GM20000 (cell line): ENCODE measurements at regions not wholly inside any gene's neighbourhood (a gene's known extent, or its start where the extent isn't known, plus 50 kb on each side); places are given as distances from the start of the nearest gene placed in this dataset.

Source experiments
- DNase-seq: peaks from one replicate; pipeline ENCODE4 v3.0.0; 2012; ENCODE audit warnings: low spot score
- TF ChIP-seq, protein P1 (sequence below): IDR thresholded peaks from 2 replicates; pipeline ENCODE4 v1.5.1; 2012; ENCODE audit warnings: mild to moderate bottlenecking, control low read depth; ENCODE audit errors: extremely low read depth, missing control alignments

DNA sequence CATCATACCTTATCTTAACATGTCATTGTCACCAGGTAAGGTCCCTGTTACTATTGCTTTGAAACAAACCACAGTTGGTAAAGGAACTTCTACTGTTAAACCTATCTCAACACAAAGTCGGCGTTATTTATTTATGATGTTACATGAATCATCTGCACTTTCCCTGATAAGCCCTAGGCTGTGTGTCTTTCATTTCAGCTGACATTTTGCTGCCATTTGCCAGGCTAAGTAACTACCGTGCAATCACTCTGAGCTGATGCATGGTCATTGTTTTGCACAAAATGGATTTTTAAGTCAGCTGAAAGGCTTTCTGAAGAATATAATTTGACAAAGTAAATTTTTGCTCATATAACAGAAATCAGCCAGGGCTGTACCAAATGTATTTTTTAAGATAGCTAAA lies 546.5 kb downstream of the ZNF608 start:
- TF ChIP-seq, protein P1, sequence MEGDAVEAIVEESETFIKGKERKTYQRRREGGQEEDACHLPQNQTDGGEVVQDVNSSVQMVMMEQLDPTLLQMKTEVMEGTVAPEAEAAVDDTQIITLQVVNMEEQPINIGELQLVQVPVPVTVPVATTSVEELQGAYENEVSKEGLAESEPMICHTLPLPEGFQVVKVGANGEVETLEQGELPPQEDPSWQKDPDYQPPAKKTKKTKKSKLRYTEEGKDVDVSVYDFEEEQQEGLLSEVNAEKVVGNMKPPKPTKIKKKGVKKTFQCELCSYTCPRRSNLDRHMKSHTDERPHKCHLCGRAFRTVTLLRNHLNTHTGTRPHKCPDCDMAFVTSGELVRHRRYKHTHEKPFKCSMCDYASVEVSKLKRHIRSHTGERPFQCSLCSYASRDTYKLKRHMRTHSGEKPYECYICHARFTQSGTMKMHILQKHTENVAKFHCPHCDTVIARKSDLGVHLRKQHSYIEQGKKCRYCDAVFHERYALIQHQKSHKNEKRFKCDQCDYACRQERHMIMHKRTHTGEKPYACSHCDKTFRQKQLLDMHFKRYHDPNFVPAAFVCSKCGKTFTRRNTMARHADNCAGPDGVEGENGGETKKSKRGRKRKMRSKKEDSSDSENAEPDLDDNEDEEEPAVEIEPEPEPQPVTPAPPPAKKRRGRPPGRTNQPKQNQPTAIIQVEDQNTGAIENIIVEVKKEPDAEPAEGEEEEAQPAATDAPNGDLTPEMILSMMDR, result no peak
- DNase-seq, result no peak

DNA sequence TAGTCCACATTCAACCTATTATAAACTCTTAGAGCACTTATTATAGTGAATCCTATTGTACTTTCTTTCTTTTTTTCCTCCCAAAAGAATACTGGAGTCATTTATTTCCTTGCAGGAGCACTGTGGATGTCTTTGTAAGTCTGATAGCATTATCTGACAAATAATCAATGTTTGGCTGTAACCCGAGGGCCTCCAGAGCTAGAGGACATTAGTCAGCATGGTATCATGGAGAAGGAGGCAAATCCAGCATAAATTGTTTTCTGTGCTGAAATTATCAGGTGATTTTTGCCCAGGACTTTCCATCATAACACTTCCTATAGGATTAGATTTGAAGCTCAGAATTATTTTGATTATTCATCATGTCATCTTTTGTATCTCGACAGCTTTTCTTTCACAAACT lies 551.0 kb downstream of the ZNF608 start:
- TF ChIP-seq, protein P1, result no peak
- DNase-seq, result no peak

DNA sequence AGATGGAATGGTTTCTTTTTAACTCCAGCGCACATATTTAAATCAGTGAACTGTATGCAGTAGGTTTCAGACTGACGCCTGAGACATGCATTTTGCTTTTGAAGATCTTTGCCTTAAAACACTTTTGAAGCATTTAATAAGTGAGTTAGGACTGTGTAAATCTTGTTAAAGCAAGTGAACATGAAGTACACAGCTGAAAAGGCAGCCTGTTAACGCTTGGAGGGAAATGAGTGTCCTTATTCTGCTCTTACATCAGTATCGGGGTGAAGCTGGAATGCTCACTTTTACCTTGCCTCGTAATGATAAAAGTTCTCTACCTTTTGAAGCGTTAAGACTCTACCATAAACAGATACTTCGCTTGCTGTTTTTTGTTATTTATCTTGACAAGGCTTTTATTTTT lies 552.2 kb downstream of the ZNF608 start:
- TF ChIP-seq, protein P1, result no peak

DNA sequence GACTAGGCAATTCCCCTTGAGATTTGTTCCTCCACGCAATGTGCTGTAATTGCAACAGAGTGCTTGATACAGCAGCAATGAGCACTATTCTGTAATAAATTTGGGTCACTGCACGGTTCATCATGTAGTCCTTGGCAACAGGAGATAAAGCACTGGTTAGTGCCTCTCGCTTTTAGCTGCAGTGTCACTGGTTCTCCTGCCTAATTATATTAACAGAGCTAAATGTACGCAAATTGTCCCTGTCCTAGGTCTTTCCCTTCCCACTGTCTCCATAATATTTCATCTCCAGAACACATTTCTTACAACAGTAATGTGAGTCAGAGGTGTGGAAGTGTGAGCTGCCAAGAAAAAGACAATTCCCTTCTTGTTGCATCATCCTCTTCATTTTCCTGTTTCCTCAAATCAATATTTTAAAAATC lies 553.1 kb downstream of the ZNF608 start:
- TF ChIP-seq, protein P1, result no peak
- no peak for DNase-seq

More for the DNA sequence above, 552.2 kb downstream of the ZNF608 start:
- DNase-seq, result no peak

GRCh38 chr5:124192716-124193115 lies 553.7 kb downstream of the ZNF608 start:
- TF ChIP-seq, protein P1, result no peak

DNA sequence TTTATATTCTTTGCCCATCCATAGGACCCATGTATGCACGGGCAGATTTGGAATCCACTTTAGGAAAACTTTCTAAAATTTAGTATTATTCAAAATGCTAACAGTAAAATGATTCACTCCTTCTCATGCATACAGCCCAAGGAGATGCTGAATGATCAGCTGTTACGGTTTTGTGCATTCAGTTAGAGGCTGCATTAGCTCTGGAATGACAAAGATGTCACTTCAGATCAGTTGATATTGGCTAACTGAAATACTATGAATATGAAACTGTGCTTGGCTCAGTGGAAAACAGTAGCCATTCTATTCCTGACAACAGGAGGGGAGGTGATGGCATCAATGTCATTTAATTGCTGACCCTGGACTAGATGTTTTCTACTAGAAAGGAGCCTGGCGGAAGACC lies 560.7 kb downstream of the ZNF608 start:
- DNase-seq, result no peak

More at GRCh38 chr5:124192716-124193115, 553.7 kb downstream of the ZNF608 start:
- no peak for DNase-seq

GRCh38 chr5:124182133-124182532 lies 564.3 kb downstream of the ZNF608 start:
- DNase-seq, result no peak
- TF ChIP-seq, protein P1, result no peak

More for the DNA sequence above, 560.7 kb downstream of the ZNF608 start:
- TF ChIP-seq, protein P1, result no peak
